PFSK-1 (cell line): ENCODE measurements at regions not wholly inside any gene's neighbourhood (a gene's known extent, or its start where the extent isn't known, plus 50 kb on each side); places are given as distances from the start of the nearest gene placed in this dataset.

ENCODE experiments used
- SIN3A ChIP-seq: IDR thresholded peaks from 2 replicates; pipeline ENCODE4 v1.6.1; 2012; ENCODE audit warnings: mild to moderate bottlenecking, low read length, moderate library complexity, borderline replicate concordance; ENCODE audit not compliant: insufficient read depth
- TAF1 ChIP-seq: IDR thresholded peaks from 2 replicates; pipeline ENCODE4 v1.6.1; 2012; ENCODE audit warnings: low read length, control low read depth, borderline replicate concordance; ENCODE audit not compliant: insufficient read depth

- no peak for TF ChIP-seq TAF1
- TF ChIP-seq SIN3A: no peak
These were observed 455.6 kb downstream of the BUD13 start for GRCh38 chr11:116317212-116317611.
